ENCODE measurements at regions not wholly inside any gene's neighbourhood (a gene's known extent, or its start where the extent isn't known, plus 50 kb on each side); places are given as distances from the start of the nearest gene placed in this dataset.

DNA sequence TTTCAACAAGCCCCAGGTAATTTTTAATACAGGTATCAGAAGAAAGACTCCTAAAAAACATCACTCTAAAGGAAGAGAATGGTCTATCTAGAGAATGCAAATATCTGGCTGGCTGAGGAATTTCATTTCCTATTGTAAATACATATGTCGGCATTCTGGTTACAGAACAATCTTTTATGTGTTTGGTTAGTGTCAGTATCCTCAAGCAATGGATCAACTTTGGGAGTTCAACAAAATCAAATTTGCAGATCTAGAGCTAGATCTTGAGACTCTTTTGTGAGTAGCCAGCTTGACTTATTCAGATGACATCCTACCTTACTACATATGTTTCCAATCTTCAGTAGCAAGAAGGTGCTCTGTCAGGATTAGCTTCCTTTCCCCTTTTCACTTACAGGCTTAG lies 145.1 kb downstream of the BTC start:
- WGBS, 2 donors, result 67 to 76% methylated on average over 1 of the region's 1 CpG

DNA sequence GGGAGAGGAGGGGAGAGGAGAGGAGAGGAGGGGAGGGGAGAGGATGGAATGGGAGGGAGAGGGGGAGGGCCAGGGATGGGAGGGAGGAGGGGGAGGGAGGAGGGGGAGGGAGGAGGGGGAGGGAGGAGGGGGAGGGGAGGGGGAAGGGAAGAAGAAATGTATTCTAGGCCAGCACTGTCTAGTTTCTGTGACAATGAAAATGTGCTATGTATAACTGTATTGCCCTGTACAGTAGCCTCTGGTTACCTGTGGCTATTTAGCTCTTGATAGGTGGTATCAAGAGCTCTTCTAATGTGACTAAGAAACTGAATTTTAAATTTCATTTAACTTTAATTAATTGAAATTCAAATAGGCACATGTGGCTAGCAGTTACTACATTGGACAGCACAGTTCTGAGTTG lies 143.1 kb downstream of the BTC start:
- Histone ChIP-seq H3K27ac (no peak overlapping the region), H3K36me3 (no peaks in the 10 kb centered on the region), H3K4me1 (no peaks in the 10 kb centered on the region), H3K27me3 (no peaks in the 10 kb centered on the region), H3K9me3 (no peaks in the 10 kb centered on the region), H3K4me3 (no peak overlapping the region)
- no peak for DNase-seq (ENCODE audit: low spot score in 2 of 2)
- TF ChIP-seq EP300 (IDR thresholded peaks at IDR 0.05), result no peak
- no peak for TF ChIP-seq POLR2A (IDR thresholded peaks at IDR 0.05)
- TF ChIP-seq, protein P1, sequence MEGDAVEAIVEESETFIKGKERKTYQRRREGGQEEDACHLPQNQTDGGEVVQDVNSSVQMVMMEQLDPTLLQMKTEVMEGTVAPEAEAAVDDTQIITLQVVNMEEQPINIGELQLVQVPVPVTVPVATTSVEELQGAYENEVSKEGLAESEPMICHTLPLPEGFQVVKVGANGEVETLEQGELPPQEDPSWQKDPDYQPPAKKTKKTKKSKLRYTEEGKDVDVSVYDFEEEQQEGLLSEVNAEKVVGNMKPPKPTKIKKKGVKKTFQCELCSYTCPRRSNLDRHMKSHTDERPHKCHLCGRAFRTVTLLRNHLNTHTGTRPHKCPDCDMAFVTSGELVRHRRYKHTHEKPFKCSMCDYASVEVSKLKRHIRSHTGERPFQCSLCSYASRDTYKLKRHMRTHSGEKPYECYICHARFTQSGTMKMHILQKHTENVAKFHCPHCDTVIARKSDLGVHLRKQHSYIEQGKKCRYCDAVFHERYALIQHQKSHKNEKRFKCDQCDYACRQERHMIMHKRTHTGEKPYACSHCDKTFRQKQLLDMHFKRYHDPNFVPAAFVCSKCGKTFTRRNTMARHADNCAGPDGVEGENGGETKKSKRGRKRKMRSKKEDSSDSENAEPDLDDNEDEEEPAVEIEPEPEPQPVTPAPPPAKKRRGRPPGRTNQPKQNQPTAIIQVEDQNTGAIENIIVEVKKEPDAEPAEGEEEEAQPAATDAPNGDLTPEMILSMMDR (IDR thresholded peaks at IDR 0.05), result no peak

More for the DNA sequence above, 145.1 kb downstream of the BTC start:
- Histone ChIP-seq H3K36me3 (no peaks in the 10 kb centered on the region), H3K4me3 (no peak overlapping the region), H3K4me1 (no peaks in the 10 kb centered on the region), H3K9me3 (peaks cover 0 to 13% (median 4%) of the 10 kb centered on the region in 4 donors), H3K27me3 (no peaks in the 10 kb centered on the region), H3K27ac (no peak overlapping the region)
- DNase-seq (ENCODE audit: low spot score in 2 of 2), result no peak
- no peak for TF ChIP-seq EP300 (IDR thresholded peaks at IDR 0.05)
- TF ChIP-seq POLR2A (IDR thresholded peaks at IDR 0.05), result no peak
- TF ChIP-seq, protein P1 (IDR thresholded peaks at IDR 0.05), result no peak

DNA sequence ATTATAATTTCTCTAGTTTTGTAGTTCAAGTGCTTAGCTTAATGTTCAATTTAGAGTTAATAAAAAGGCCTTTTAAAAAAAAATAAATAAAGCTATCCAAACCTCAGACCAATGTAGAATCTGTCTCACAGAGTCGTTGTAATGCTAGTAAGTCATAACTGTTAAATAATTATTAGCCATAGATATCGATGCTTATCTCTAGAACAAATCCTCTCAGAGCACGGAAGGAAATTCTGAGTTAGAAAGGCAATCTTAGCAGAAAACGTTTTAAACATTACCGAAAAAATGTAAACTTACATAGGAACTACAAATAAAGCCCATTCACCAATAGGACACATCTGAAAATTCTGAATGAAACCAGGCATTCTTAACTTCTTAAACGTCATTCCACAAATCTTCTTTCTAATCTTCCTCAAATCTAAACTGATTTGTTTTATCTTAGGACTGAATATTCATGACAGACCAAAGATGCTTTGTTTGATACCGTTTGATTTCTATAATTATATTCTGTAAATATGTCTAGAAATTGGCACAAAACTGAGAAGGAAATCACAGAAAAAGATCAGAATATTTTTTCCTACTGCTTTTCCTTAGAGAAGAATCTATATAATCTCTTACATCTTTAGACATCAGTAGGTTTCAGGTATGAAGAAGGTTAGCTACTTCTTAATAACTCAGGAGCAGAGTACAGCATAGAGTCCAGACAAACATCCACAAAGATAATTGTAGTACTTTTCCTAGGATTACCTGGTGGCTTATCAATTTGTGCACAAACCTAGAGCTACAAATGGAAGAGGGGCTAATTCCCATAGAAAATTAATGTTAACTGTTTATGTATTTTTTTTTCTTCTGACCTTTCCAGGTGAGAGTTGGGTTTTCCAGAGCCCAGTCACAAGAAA lies 140.7 kb downstream of the BTC start:
- Histone ChIP-seq H3K27me3 (no peaks in the 10 kb centered on the region), H3K27ac (no peak overlapping the region), H3K36me3 (no peaks in the 10 kb centered on the region), H3K4me1 (no peaks in the 10 kb centered on the region), H3K9me3 (no peaks in the 10 kb centered on the region), H3K4me3 (no peak overlapping the region)
- WGBS, 2 donors, result 67 to 77% methylated on average over 7 of the region's 7 CpGs
- TF ChIP-seq POLR2A (IDR thresholded peaks at IDR 0.05) (no peak), EP300 (IDR thresholded peaks at IDR 0.05) (no peak)
- TF ChIP-seq, protein P1 (IDR thresholded peaks at IDR 0.05), result no peak
- DNase-seq (ENCODE audit: low spot score in 2 of 2), result no peak

DNA sequence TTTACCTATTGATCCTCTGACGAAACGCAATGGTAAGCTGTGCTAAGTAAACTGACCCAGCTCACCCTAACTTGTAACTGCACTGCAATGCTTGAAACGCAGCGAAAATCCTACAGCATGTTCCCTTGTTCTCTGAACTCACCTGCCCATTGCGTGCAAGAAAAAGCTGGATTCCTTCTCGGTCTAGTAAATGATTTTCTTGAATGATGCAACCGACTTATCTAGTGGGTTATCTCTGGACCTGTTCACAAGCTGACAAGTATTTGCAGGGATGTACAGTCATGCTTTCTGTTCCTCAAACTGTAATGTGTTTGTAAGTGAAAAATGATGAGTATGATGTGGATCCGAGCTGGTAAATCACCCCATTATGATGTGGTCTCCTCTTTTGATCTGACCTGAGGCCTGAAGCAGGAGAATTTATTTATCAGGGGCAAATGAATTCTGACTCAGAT lies 140.1 kb downstream of the BTC start:
- WGBS, 2 donors, result 75 to 78% methylated on average over 8 of the region's 8 CpGs
- H3K36me3 ChIP-seq, result no peaks in the 10 kb centered on the region
- H3K4me3 ChIP-seq, result no peak overlapping the region

DNA sequence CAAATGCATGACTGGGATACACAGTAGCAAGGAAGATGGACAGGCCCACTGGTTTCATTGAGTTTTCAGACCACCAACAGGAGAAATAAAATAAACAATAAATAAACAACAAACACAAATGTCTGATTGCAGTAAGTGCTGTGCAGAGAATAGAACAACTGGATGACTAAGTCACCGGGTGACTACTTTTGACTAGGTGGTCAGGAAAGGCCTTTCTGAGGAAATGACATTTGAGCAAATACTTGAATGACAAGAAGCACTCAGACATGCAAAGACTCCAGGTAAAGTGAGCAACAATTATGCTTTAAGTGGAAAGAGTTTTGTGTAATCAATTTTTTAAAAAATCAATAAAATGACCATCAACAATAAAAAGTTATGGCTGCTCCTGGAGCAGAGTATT lies 137.7 kb downstream of the BTC start:
- no peak overlapping the region for H3K27ac ChIP-seq
- H3K36me3 ChIP-seq, result no peaks in the 10 kb centered on the region
- no peak overlapping the region for H3K4me3 ChIP-seq
- TF ChIP-seq EP300 (IDR thresholded peaks at IDR 0.05) (no peak), POLR2A (IDR thresholded peaks at IDR 0.05) (no peak)
- TF ChIP-seq, protein P1 (IDR thresholded peaks at IDR 0.05), result no peak
- H3K9me3 ChIP-seq, result no peaks in the 10 kb centered on the region
- no peaks in the 10 kb centered on the region for H3K27me3 ChIP-seq
- peaks cover 0 to 13% (median 0%) of the 10 kb centered on the region in 4 donors for H3K4me1 ChIP-seq
- no peak for DNase-seq (ENCODE audit: low spot score in 2 of 2)
- WGBS, 2 donors, result 93 to 95% methylated on average over 1 of the region's 1 CpG

More for the DNA sequence above, 140.1 kb downstream of the BTC start:
- TF ChIP-seq POLR2A (IDR thresholded peaks at IDR 0.05) (no peak), EP300 (IDR thresholded peaks at IDR 0.05) (no peak)
- TF ChIP-seq, protein P1 (IDR thresholded peaks at IDR 0.05), result no peak
- Histone ChIP-seq H3K9me3 (no peaks in the 10 kb centered on the region), H3K4me1 (peaks cover 0 to 1% (median 0%) of the 10 kb centered on the region in 4 donors), H3K27ac (no peak overlapping the region), H3K27me3 (no peaks in the 10 kb centered on the region)
- DNase-seq (ENCODE audit: low spot score in 2 of 2), result no peak
